ENCODE measurements at regions not wholly inside any gene's neighbourhood (a gene's known extent, or its start where the extent isn't known, plus 50 kb on each side); places are given as distances from the start of the nearest gene placed in this dataset.

GRCh38 chr4:18756671-18757070 lies 735.1 kb upstream of the LCORL start:
- ChIA-PET POLR2A (no interaction called here), CTCF (no interaction called here)
- H3K4me1 Mint-ChIP-seq, result no peaks in the 10 kb centered on the region
- H3K4me3 Mint-ChIP-seq, result no peak overlapping the region
- intact Hi-C loops (cut with micrococcal nuclease), result no loop called here
- H3K27ac Mint-ChIP-seq, result no peak overlapping the region
- H3K4me3 ChIP-seq (ENCODE audit: low read length), result no peak overlapping the region
- peaks cover 0 to 17% (median 3%) of the 10 kb centered on the region in 11 donors for H3K9me3 Mint-ChIP-seq
- H3K9me3 ChIP-seq (ENCODE audit: control insufficient read depth in 2 of 3, low read length in 3 of 3), result no peaks in the 10 kb centered on the region
- H3K36me3 Mint-ChIP-seq, result no peaks in the 10 kb centered on the region
- DNase-seq, result no peak
- H3K4me1 ChIP-seq (ENCODE audit: control insufficient read depth in 2 of 2, insufficient read depth in 2 of 2, low read length in 2 of 2), result no peaks in the 10 kb centered on the region
- no peaks in the 10 kb centered on the region for H3K36me3 ChIP-seq (ENCODE audit: control insufficient read depth in 2 of 3, insufficient read depth in 3 of 3, low read length in 3 of 3)
- H3K27me3 ChIP-seq (ENCODE audit: control insufficient read depth in 2 of 2, insufficient read depth in 2 of 2, low read length in 2 of 2), result no peaks in the 10 kb centered on the region
- ATAC-seq, result no peak
- H3K27ac ChIP-seq (ENCODE audit: low read depth, low read length), result no peak overlapping the region
- no peaks in the 10 kb centered on the region for H3K27me3 Mint-ChIP-seq

GRCh38 chr4:18754180-18754579 lies 732.6 kb upstream of the LCORL start:
- Mint-ChIP-seq H3K4me1 (peaks cover 0 to 1% (median 0%) of the 10 kb centered on the region in 7 donors), H3K9me3 (peaks cover 0 to 23% (median 3%) of the 10 kb centered on the region in 11 donors), H3K36me3 (no peaks in the 10 kb centered on the region), H3K4me3 (no peak overlapping the region), H3K27me3 (no peaks in the 10 kb centered on the region), H3K27ac (no peak overlapping the region)
- H3K27me3 ChIP-seq (ENCODE audit: control insufficient read depth in 2 of 2, insufficient read depth in 2 of 2, low read length in 2 of 2), result no peaks in the 10 kb centered on the region
- no peak for ATAC-seq
- H3K36me3 ChIP-seq (ENCODE audit: control insufficient read depth in 2 of 3, insufficient read depth in 3 of 3, low read length in 3 of 3), result no peaks in the 10 kb centered on the region
- no peak for DNase-seq
- H3K4me1 ChIP-seq (ENCODE audit: control insufficient read depth in 2 of 2, insufficient read depth in 2 of 2, low read length in 2 of 2), result no peaks in the 10 kb centered on the region
- no peaks in the 10 kb centered on the region for H3K9me3 ChIP-seq (ENCODE audit: control insufficient read depth in 2 of 3, low read length in 3 of 3)
- ChIA-PET CTCF (no interaction called here), POLR2A (no interaction called here)
- H3K4me3 ChIP-seq (ENCODE audit: low read length), result no peak overlapping the region
- no peak overlapping the region for H3K27ac ChIP-seq (ENCODE audit: low read depth, low read length)
- intact Hi-C loops (cut with micrococcal nuclease), result no loop called here

- ChIA-PET POLR2A (no interaction called here), CTCF (no interaction called here)
- no peak overlapping the region for H3K27ac Mint-ChIP-seq
- intact Hi-C loops (cut with micrococcal nuclease), result no loop called here
- no peaks in the 10 kb centered on the region for H3K27me3 Mint-ChIP-seq
- ATAC-seq (no peak), DNase-seq (no peak)
- Histone ChIP-seq H3K27ac (ENCODE audit: low read depth, low read length) (no peak overlapping the region), H3K4me3 (ENCODE audit: low read length) (no peak overlapping the region), H3K36me3 (ENCODE audit: control insufficient read depth in 2 of 3, insufficient read depth in 3 of 3, low read length in 3 of 3) (no peaks in the 10 kb centered on the region), H3K9me3 (ENCODE audit: control insufficient read depth in 2 of 3, low read length in 3 of 3) (no peaks in the 10 kb centered on the region), H3K27me3 (ENCODE audit: control insufficient read depth in 2 of 2, insufficient read depth in 2 of 2, low read length in 2 of 2) (no peaks in the 10 kb centered on the region), H3K4me1 (ENCODE audit: control insufficient read depth in 2 of 2, insufficient read depth in 2 of 2, low read length in 2 of 2) (no peaks in the 10 kb centered on the region)
- H3K4me1 Mint-ChIP-seq, result peaks cover 0 to 1% (median 0%) of the 10 kb centered on the region in 7 donors
- H3K4me3 Mint-ChIP-seq, result no peak overlapping the region
- H3K9me3 Mint-ChIP-seq, result peaks cover 0 to 17% (median 0%) of the 10 kb centered on the region in 11 donors
- no peaks in the 10 kb centered on the region for H3K36me3 Mint-ChIP-seq
Observed at GRCh38 chr4:18751083-18751482, 729.5 kb upstream of the LCORL start.

GRCh38 chr4:18749391-18749790 lies 727.8 kb upstream of the LCORL start:
- CTCF ChIA-PET, result no interaction called here
- Histone ChIP-seq H3K27ac (ENCODE audit: low read depth, low read length) (no peak overlapping the region), H3K27me3 (ENCODE audit: control insufficient read depth in 2 of 2, insufficient read depth in 2 of 2, low read length in 2 of 2) (no peaks in the 10 kb centered on the region)

GRCh38 chr4:18736551-18736950 lies 715.0 kb upstream of the LCORL start:
- ChIA-PET CTCF (no interaction called here), POLR2A (no interaction called here)
- intact Hi-C loops (cut with micrococcal nuclease), result no loop called here
- no peak overlapping the region for H3K27ac Mint-ChIP-seq
- ATAC-seq, result no peak
- peaks cover 0 to 8% (median 0%) of the 10 kb centered on the region in 11 donors for H3K9me3 Mint-ChIP-seq
- no peaks in the 10 kb centered on the region for H3K4me1 Mint-ChIP-seq
- Histone ChIP-seq H3K27ac (ENCODE audit: low read depth, low read length) (no peak overlapping the region), H3K9me3 (ENCODE audit: control insufficient read depth in 2 of 3, low read length in 3 of 3) (no peaks in the 10 kb centered on the region), H3K27me3 (ENCODE audit: control insufficient read depth in 2 of 2, insufficient read depth in 2 of 2, low read length in 2 of 2) (no peaks in the 10 kb centered on the region), H3K4me1 (ENCODE audit: control insufficient read depth in 2 of 2, insufficient read depth in 2 of 2, low read length in 2 of 2) (no peaks in the 10 kb centered on the region), H3K36me3 (ENCODE audit: control insufficient read depth in 2 of 3, insufficient read depth in 3 of 3, low read length in 3 of 3) (no peaks in the 10 kb centered on the region), H3K4me3 (ENCODE audit: low read length) (no peak overlapping the region)
- no peak for DNase-seq
- no peaks in the 10 kb centered on the region for H3K36me3 Mint-ChIP-seq
- H3K4me3 Mint-ChIP-seq, result no peak overlapping the region
- H3K27me3 Mint-ChIP-seq, result no peaks in the 10 kb centered on the region

More at GRCh38 chr4:18749391-18749790, 727.8 kb upstream of the LCORL start:
- intact Hi-C loops (cut with micrococcal nuclease), result no loop called here
- no peak for ATAC-seq
- Histone ChIP-seq H3K4me3 (ENCODE audit: low read length) (no peak overlapping the region), H3K36me3 (ENCODE audit: control insufficient read depth in 2 of 3, insufficient read depth in 3 of 3, low read length in 3 of 3) (no peaks in the 10 kb centered on the region), H3K4me1 (ENCODE audit: control insufficient read depth in 2 of 2, insufficient read depth in 2 of 2, low read length in 2 of 2) (no peaks in the 10 kb centered on the region), H3K9me3 (ENCODE audit: control insufficient read depth in 2 of 3, low read length in 3 of 3) (no peaks in the 10 kb centered on the region)
- H3K4me3 Mint-ChIP-seq, result no peak overlapping the region
- DNase-seq, result no peak
- no peak overlapping the region for H3K27ac Mint-ChIP-seq
- H3K36me3 Mint-ChIP-seq, result no peaks in the 10 kb centered on the region
- H3K4me1 Mint-ChIP-seq, result peaks cover 0 to 1% (median 0%) of the 10 kb centered on the region in 7 donors
- H3K9me3 Mint-ChIP-seq, result peaks cover 0 to 8% (median 0%) of the 10 kb centered on the region in 11 donors
- POLR2A ChIA-PET, result no interaction called here
- no peaks in the 10 kb centered on the region for H3K27me3 Mint-ChIP-seq

- DNase-seq (no peak), ATAC-seq (no peak)
- ChIA-PET POLR2A (no interaction called here), CTCF (interaction anchor here (0.6 kb wide), 1 partner anchor 577 kb away, joined by 3 read pairs; no protein-coding TSS in a partner anchor)
- H3K27ac Mint-ChIP-seq, result no peak overlapping the region
- no peaks in the 10 kb centered on the region for H3K36me3 ChIP-seq (ENCODE audit: control insufficient read depth in 2 of 3, insufficient read depth in 3 of 3, low read length in 3 of 3)
- no peaks in the 10 kb centered on the region for H3K27me3 ChIP-seq (ENCODE audit: control insufficient read depth in 2 of 2, insufficient read depth in 2 of 2, low read length in 2 of 2)
- no peaks in the 10 kb centered on the region for H3K9me3 ChIP-seq (ENCODE audit: control insufficient read depth in 2 of 3, low read length in 3 of 3)
- no peaks in the 10 kb centered on the region for H3K4me1 Mint-ChIP-seq
- no peaks in the 10 kb centered on the region for H3K27me3 Mint-ChIP-seq
- no peaks in the 10 kb centered on the region for H3K36me3 Mint-ChIP-seq
- H3K4me3 Mint-ChIP-seq, result no peak overlapping the region
- H3K4me1 ChIP-seq (ENCODE audit: control insufficient read depth in 2 of 2, insufficient read depth in 2 of 2, low read length in 2 of 2), result no peaks in the 10 kb centered on the region
- peaks cover 0 to 8% (median 0%) of the 10 kb centered on the region in 11 donors for H3K9me3 Mint-ChIP-seq
- intact Hi-C loops (cut with micrococcal nuclease), result no loop called here
- H3K27ac ChIP-seq (ENCODE audit: low read depth, low read length), result no peak overlapping the region
- H3K4me3 ChIP-seq (ENCODE audit: low read length), result no peak overlapping the region
Observed at GRCh38 chr4:18735740-18736268, 714.2 kb upstream of the LCORL start.

GRCh38 chr4:18734405-18734804 lies 712.9 kb upstream of the LCORL start:
- H3K4me1 ChIP-seq (ENCODE audit: control insufficient read depth in 2 of 2, insufficient read depth in 2 of 2, low read length in 2 of 2), result no peaks in the 10 kb centered on the region
- DNase-seq (no peak), ATAC-seq (no peak)
- intact Hi-C loops (cut with micrococcal nuclease), result no loop called here
- Mint-ChIP-seq H3K4me1 (peaks cover 0 to 1% (median 0%) of the 10 kb centered on the region in 7 donors), H3K36me3 (no peaks in the 10 kb centered on the region), H3K4me3 (no peak overlapping the region), H3K27ac (no peak overlapping the region), H3K27me3 (no peaks in the 10 kb centered on the region), H3K9me3 (peaks cover 0 to 8% (median 0%) of the 10 kb centered on the region in 11 donors)
- H3K9me3 ChIP-seq (ENCODE audit: control insufficient read depth in 2 of 3, low read length in 3 of 3), result no peaks in the 10 kb centered on the region
- CTCF ChIA-PET, result no interaction called here
- H3K27me3 ChIP-seq (ENCODE audit: control insufficient read depth in 2 of 2, insufficient read depth in 2 of 2, low read length in 2 of 2), result no peaks in the 10 kb centered on the region
- H3K27ac ChIP-seq (ENCODE audit: low read depth, low read length), result no peak overlapping the region
- POLR2A ChIA-PET, result no interaction called here
- H3K36me3 ChIP-seq (ENCODE audit: control insufficient read depth in 2 of 3, insufficient read depth in 3 of 3, low read length in 3 of 3), result no peaks in the 10 kb centered on the region
- H3K4me3 ChIP-seq (ENCODE audit: low read length), result no peak overlapping the region
